ENCODE measurements at regions not wholly inside any gene's neighbourhood (a gene's known extent, or its start where the extent isn't known, plus 50 kb on each side); places are given as distances from the start of the nearest gene placed in this dataset.

DNA sequence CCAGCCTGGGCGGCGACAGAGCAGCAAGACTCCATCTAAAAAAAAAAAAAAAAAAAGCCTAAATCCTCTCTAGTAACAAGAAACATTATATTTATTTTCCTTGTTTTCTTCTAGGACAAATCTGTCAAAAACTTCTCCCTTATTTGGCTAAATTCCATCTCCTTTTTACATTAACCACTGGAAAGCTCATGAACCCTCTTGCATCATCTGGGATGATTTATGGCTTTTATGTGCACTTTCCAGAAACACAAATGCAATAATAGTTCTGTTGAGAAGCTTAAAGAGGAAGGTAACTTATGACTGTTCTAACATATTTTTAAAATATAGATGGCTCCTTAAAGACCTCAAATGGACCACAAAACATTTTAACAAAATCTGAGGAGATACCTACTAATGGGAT is 526.1 kb upstream of the SPTLC3 start:
- no peak overlapping the region for H3K27ac Mint-ChIP-seq (ENCODE audit: unreplicated experiment)
- H3K27me3 Mint-ChIP-seq (ENCODE audit: unreplicated experiment): no peaks in the 10 kb centered on the region
- H3K4me3 Mint-ChIP-seq (ENCODE audit: unreplicated experiment): no peak overlapping the region
- DNase-seq: no peak
- no peaks in the 10 kb centered on the region for H3K36me3 Mint-ChIP-seq (ENCODE audit: unreplicated experiment)
- H3K4me1 Mint-ChIP-seq (ENCODE audit: low read depth, unreplicated experiment): no peaks in the 10 kb centered on the region
- TF ChIP-seq, protein P1, sequence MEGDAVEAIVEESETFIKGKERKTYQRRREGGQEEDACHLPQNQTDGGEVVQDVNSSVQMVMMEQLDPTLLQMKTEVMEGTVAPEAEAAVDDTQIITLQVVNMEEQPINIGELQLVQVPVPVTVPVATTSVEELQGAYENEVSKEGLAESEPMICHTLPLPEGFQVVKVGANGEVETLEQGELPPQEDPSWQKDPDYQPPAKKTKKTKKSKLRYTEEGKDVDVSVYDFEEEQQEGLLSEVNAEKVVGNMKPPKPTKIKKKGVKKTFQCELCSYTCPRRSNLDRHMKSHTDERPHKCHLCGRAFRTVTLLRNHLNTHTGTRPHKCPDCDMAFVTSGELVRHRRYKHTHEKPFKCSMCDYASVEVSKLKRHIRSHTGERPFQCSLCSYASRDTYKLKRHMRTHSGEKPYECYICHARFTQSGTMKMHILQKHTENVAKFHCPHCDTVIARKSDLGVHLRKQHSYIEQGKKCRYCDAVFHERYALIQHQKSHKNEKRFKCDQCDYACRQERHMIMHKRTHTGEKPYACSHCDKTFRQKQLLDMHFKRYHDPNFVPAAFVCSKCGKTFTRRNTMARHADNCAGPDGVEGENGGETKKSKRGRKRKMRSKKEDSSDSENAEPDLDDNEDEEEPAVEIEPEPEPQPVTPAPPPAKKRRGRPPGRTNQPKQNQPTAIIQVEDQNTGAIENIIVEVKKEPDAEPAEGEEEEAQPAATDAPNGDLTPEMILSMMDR (IDR thresholded peaks at IDR 0.05; ENCODE audit: partially characterized antibody, unreplicated experiment): no peak
- no peaks in the 10 kb centered on the region for H3K9me3 Mint-ChIP-seq (ENCODE audit: unreplicated experiment)

DNA sequence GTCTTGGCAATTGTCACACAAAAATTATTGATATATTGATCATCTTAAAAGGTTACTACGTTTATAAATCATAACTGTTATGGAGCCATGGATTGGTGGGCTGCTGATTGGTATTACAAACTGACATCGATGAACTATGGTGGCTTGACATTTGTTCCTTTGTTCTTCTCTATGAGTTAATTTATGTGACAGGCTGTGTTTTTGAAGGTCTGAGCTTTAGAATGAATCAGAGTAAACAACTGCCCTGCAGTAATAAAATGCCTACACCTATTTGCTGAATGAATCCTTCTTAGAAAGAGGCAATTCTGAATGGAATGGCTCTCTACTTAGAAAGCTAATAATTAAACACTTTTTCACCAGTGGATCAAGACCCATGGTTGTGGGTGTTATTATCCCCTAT is 506.3 kb upstream of the SPTLC3 start:
- H3K36me3 Mint-ChIP-seq (ENCODE audit: unreplicated experiment): no peaks in the 10 kb centered on the region
- no peak overlapping the region for H3K27ac Mint-ChIP-seq (ENCODE audit: unreplicated experiment)
- peaks cover 1% of the 10 kb centered on the region for H3K27me3 Mint-ChIP-seq (ENCODE audit: unreplicated experiment)
- no peaks in the 10 kb centered on the region for H3K4me1 Mint-ChIP-seq (ENCODE audit: low read depth, unreplicated experiment)
- H3K9me3 Mint-ChIP-seq (ENCODE audit: unreplicated experiment): no peaks in the 10 kb centered on the region
- no peak for DNase-seq
- no peak overlapping the region for H3K4me3 Mint-ChIP-seq (ENCODE audit: unreplicated experiment)
- TF ChIP-seq, protein P1 (IDR thresholded peaks at IDR 0.05; ENCODE audit: partially characterized antibody, unreplicated experiment): no peak

- no peaks in the 10 kb centered on the region for H3K36me3 Mint-ChIP-seq (ENCODE audit: unreplicated experiment)
Measured at GRCh38 chr20:12504779-12505178, 504.0 kb upstream of the SPTLC3 start.

GRCh38 chr20:12511499-12511898 is 497.3 kb upstream of the SPTLC3 start:
- H3K4me1 Mint-ChIP-seq (ENCODE audit: low read depth, unreplicated experiment): no peaks in the 10 kb centered on the region
- no peak overlapping the region for H3K27ac Mint-ChIP-seq (ENCODE audit: unreplicated experiment)
- no peak for DNase-seq
- no peak overlapping the region for H3K4me3 Mint-ChIP-seq (ENCODE audit: unreplicated experiment)
- H3K36me3 Mint-ChIP-seq (ENCODE audit: unreplicated experiment): no peaks in the 10 kb centered on the region
- H3K27me3 Mint-ChIP-seq (ENCODE audit: unreplicated experiment): no peaks in the 10 kb centered on the region
- TF ChIP-seq, protein P1 (IDR thresholded peaks at IDR 0.05; ENCODE audit: partially characterized antibody, unreplicated experiment): no peak
- H3K9me3 Mint-ChIP-seq (ENCODE audit: unreplicated experiment): no peaks in the 10 kb centered on the region

More at GRCh38 chr20:12504779-12505178, 504.0 kb upstream of the SPTLC3 start:
- TF ChIP-seq, protein P1 (IDR thresholded peaks at IDR 0.05; ENCODE audit: partially characterized antibody, unreplicated experiment): no peak
- H3K4me3 Mint-ChIP-seq (ENCODE audit: unreplicated experiment): no peak overlapping the region
- H3K4me1 Mint-ChIP-seq (ENCODE audit: low read depth, unreplicated experiment): no peaks in the 10 kb centered on the region
- H3K27me3 Mint-ChIP-seq (ENCODE audit: unreplicated experiment): no peaks in the 10 kb centered on the region
- no peak overlapping the region for H3K27ac Mint-ChIP-seq (ENCODE audit: unreplicated experiment)
- H3K9me3 Mint-ChIP-seq (ENCODE audit: unreplicated experiment): no peaks in the 10 kb centered on the region
- DNase-seq: no peak

GRCh38 chr20:12512755-12513154 is 496.0 kb upstream of the SPTLC3 start:
- Mint-ChIP-seq H3K27ac (ENCODE audit: unreplicated experiment) (no peak overlapping the region), H3K4me3 (ENCODE audit: unreplicated experiment) (no peak overlapping the region), H3K9me3 (ENCODE audit: unreplicated experiment) (no peaks in the 10 kb centered on the region), H3K36me3 (ENCODE audit: unreplicated experiment) (no peaks in the 10 kb centered on the region), H3K4me1 (ENCODE audit: low read depth, unreplicated experiment) (no peaks in the 10 kb centered on the region), H3K27me3 (ENCODE audit: unreplicated experiment) (no peaks in the 10 kb centered on the region)
- DNase-seq: no peak
- TF ChIP-seq, protein P1 (IDR thresholded peaks at IDR 0.05; ENCODE audit: partially characterized antibody, unreplicated experiment): no peak
